ENCODE measurements at regions not wholly inside any gene's neighbourhood (a gene's known extent, or its start where the extent isn't known, plus 50 kb on each side); places are given as distances from the start of the nearest gene placed in this dataset.

- TF ChIP-seq CTCF (IDR thresholded peaks at IDR 0.05; ENCODE audit: insufficient read depth, low read depth, low read length) (no peak), EZH2 (IDR thresholded peaks at IDR 0.05; ENCODE audit: insufficient read depth, low read length) (no peak)
Measured at GRCh38 chr9:110133059-110133458, 74.9 kb downstream of the C9orf152 start.
